HG03469 (cell line): ENCODE measurements at regions not wholly inside any gene's neighbourhood (a gene's known extent, or its start where the extent isn't known, plus 50 kb on each side); places are given as distances from the start of the nearest gene placed in this dataset.

Source experiments
- ATAC-seq: cut with Tn5 transposase; IDR thresholded peaks from one replicate; pipeline ENCODE4 v1.9.1; 2021; ENCODE audit warnings: mild to moderate bottlenecking, moderate library complexity, moderate number of reproducible peaks; ENCODE audit not compliant: unreplicated experiment

DNA sequence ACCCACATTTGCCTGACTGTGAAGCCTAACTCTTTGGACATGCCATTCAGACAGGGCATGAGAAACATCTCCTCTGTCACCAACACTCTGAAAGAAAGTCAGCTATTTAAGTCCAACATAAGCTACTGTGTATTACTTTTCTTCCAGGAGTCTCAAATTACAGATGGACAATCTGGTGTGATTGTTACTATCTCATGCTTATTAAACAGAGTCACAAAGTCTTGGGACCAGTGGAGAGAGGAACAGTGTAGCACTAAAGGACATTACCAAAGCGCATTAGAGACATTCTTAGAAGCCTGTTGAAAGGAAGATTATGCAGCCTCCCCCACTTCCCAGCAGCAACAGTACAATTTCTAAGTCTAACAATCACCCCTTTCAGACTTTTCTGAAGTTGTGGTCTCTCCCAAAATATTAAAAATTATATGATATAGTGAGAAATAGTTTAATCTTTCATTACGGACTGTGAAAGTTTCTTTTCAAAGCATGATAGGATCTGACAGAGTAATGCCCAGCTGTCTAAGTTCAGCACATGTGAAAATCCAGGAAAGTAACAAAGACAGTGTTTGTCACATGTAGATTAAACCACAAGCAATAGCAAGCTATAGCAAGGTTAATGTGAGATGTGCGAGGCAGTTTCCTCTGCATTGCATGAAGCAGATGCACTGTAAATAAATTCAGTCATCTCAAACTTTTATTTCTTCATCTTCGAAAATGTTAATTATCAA lies 280.9 kb upstream of the FZD8 start:
- no peak for ATAC-seq

DNA sequence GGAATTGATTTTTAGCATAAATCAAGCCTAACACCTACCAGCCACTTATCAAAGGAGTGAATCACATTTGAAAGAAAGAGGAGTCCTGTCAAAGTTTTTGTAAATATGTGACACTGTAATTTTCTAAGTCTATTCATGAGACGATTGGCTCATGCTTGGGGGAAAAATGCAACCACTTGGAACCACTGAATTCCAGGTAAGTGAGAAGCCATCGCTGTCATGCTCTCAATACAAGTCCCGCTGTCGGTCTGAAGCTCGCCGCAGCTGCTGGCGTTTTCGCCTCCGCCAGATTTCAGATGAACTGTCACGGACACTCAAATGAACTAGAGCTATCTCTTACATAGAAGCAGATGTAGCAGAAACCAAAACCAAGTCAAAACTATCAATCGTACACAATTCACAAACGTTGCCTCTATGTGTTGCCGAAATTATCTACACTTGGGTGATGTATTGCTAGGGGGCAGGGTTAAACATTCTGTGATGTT lies 279.8 kb upstream of the FZD8 start:
- ATAC-seq = no peak

DNA sequence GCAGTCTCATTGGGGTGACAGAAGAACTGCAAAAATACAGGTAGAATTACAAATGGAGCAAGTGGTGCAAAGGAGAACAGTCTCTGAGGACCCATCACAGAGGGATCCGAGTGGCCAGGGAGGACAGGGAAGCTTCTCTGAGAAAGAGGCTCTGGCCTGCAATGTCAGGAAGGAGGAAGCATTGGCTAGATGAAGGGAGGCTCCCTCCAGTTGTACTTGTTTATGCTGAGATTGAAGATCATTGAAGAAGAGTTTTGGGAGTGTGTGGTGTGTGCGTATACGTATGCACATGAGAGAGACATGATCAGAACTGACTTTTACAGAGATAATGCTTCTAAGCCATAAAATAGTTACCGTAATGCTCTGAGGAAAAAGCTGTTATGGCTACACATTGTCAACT lies 274.7 kb upstream of the FZD8 start:
- no peak for ATAC-seq

DNA sequence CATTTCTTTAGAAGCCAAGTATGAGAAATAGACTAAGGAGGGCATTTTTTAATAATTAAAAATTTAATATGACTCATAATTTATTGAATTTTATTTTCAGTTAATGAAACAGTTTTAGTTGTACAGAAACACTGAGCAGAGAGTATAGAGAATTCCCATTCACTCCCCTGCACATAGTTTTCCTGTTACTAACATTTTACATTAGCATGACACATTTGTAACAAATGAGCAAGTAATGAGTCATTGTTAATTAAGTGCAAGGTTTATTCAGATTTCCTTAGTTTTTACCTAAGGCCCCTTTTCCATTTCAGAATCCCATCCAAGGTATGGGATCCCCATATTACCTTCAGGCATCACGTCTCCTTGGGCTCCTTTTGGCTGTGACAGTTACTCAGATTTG lies 271.5 kb upstream of the FZD8 start:
- ATAC-seq = no peak

DNA sequence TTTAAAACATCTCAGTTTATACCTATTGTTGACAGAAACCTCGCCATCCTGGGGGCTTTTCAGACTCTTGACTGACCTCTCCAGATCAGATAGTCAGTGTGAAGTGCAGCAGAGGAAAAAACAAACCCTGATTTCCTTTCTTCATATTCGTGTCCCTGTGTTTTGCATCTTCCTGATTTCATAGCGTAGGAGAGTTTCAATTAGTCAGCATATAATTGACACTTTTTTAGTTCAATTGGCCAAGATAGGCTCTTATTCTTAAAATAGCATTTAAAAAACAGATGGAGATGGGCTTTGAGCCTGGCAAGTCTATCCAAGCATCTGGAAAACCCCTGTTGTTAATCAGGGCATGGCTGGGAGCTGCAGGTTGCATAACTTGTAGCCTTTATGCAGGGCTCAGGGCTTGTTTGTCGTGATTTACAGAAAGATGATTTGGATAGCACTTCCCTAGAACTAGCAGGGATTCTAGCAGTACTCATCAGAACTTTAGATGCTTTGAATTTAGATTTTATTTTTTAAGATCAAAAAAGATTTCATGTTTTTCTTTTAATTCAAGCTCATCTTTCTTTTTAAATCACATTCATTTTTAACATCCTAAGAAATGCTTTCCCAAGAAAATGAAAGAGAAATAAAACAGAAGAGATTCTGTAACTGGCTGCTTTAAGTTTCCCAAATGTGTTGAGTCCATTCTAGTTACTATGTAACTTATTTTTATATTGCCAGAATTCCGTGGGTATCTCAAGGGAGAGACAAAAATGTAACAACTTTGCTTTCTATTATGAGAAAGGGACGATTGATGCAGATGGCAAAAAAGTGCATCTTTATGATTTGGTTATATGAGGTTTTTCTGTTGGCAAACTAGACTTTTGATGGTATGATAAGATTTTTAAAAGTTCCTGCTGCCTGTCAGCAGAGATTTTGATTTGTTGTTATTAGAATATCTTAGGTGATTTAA lies 270.8 kb upstream of the FZD8 start:
- ATAC-seq = no peak

DNA sequence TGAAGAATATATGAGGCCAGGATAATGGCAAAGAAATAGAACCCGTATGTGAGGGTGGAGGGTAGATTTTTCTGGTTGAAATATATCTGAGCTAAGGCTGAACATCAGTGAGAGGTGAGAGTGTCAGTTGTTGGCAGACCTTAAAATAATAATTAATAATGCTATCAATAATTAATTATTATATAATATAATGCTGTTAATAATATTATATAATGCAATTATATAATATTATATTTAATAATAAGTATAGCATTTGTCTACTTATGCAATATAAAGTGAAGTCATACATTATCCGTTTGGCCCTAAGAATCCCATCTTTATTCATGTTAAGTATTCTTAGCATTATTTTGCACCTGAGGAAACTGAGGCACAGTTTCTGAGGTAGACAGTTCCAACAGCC lies 269.9 kb upstream of the FZD8 start:
- no peak for ATAC-seq

DNA sequence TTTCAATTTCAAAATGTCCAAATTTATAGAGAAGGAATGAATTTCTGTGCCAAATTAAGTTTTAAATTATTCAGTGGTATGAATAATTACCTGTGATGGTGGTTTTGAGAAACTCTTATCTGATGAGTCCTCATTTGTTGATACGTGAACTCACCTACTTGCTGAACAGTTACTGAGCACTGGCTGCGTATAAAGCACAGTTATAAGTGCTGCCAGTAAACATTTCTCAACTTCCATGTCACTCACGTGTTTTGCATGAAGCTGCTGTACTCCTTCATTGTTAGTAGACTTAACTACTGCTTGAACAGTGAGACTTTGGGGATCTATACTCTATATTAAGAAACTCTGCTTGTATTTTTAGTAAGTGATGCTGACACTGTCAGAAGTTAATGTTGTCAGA lies 269.1 kb upstream of the FZD8 start:
- ATAC-seq = no peak

DNA sequence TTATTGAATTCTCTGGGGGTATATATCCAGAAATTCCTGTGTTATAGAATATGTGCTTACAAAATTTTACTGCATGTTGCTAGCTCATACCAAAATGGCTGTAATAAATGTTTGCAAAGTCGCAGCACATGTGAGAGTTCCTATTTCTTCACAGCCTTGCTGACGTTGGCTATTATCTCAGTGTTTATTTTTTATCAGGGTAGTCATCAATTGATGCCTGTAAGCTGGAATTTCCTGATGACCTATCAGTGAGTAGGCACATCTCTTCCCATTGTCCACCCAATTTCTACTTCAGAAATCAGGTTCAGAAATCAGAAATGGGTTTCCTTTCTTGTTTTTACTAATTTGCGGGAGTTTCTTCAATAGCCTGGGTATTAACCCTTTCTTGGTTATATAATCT lies 268.1 kb upstream of the FZD8 start:
- no peak for ATAC-seq

DNA sequence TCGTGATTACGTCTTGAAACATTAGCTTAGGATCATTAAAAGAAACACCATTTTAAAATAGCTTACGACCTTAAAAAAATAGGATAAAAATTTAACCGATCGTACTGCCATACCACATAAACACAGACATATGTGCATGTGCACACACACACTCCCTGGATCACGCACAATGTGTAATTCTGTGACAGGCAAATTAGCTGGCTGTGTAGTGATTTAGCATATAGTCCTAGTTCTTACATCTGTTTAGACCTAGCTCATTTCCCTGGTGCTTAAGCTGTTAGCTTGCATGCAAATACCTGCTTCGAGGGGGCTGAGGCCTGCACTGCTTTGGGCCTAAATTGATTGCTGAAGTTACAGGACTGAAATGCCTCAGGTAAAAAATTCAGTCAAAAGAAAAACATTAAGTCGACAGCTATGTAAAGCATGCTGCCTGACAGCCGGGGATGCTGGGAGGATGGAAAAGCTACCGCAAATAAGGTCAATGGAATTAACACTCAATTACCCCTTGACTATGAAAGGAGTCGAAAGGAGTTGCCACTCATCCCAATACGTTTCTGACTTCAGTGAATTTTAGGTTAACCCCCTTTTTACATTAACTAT lies 267.1 kb upstream of the FZD8 start:
- no peak for ATAC-seq

DNA sequence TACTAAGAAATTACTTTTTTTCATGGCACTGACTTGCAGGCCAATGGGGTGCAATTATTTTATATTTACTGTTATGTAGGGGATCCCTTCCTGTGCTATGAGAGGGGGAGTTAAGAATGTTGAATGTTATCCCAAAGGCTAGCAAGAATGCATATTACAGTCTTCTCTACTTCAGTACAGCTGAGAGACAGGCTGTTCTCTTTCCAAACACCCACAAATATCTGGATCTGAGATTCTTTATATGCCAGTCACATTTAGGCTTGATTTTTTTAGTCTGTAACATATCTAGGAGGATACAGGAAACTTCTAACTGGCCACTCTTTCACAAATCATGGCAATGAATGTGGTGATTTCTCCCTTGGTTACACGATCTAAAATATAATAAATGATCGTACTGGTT lies 266.4 kb upstream of the FZD8 start:
- ATAC-seq = no peak

DNA sequence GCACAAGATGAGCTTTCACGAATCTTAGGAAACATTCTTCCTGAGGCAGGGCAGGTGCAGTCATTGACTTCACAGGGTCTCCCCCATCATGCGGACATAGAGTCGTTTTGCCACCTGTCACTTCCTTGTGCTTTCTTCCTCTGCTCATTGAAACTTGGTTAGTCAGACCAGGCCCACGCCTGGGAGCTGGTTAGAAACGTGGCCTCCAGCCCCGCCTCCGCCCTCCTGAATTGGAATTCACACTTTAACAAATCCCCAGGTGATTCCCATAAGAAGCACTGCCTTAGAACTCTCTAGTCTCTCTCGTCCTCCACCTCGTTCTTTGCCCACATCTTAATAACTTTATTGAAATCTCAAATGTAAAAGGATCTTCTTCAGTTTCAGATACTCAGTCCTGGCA lies 265.5 kb upstream of the FZD8 start:
- no peak for ATAC-seq

DNA sequence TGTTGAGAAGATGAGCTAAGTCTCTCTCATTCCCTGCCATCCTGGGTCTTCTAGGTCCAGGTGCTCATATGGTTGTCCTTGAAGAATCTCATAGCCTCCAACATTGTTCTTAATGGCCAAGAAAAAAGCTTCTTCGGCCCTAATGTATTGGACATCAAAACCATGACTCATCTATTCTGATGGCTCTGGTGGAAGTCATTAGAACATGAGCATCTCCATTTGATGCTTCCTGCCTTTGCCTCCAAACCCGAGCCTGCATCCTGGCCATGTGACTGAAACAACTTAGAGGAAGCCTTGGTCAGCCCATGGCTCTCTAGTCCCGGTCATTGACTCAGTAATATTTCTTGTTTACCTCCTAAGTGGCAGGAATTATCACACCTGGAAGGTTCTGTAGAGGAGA lies 264.1 kb upstream of the FZD8 start:
- ATAC-seq = no peak

DNA sequence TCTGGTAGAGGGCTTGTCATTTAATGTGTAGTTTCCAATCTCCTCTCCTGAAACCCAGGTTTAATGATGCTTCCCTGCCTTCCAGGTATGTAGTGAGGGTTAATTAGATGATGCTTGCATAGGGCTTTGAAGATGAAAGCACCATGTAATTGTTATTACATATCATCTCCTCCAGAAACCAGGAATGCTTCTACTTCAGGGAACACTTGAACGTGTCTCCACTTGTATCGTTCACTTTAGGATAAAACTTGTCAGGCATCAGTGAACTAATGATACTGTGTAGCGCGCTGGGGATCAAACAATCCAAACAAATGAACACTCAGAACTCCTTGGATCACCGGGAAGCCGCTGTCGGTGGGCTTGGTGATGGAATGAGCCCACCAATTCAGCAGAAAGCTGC lies 260.9 kb upstream of the FZD8 start:
- no peak for ATAC-seq

DNA sequence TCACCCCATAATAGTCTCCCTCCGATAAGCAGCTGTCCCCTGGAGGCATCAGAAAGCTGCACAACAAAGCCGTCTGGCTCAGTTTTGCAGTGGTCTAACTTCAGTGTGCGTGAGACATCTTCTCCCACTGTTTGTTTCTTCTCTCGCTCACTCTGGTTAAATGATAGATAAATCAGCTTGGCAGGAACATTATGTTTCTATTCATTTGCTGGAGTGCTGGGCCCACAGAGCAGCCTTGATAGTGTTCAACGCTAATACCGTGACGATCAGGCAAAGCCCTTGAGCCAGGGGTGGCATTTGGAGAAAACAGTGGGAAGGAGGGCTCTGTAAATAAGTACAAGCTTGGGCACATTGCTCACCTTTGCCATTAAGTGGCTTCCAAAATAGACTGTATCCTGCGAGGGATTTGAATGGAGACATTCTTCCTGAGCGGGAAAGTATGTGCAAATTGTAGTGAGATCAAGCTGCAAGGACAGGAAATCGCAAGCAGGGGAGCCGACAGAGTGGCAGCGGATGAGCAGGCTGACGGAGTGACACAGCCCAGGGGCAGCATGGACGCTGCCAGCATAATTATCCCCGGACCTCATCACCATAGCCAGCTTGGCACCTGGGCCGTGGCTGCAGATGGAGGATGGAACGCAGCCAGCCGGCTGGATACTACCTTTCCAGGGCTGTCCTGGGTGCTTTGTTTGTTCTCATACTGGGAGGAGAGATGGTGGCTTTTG lies 256.8 kb upstream of the FZD8 start:
- no peak for ATAC-seq

DNA sequence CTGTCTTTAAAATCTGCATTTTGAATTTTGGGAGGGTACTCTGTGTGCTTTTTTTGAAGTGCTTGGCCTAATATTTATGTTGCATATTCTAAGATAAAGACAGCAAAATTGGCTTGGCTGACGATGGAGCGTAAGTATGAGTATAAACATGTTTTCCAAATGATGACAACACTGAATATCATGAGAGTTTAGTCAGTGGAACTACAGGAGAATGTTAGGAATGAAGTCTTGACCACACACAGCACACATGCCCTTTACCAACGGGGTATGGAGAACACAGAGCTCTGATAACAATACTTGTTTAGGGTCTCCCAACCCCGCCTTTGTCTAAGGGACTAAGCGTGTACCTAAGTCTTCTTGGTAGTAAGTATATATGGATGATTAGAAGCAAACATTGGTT lies 253.9 kb upstream of the FZD8 start:
- no peak for ATAC-seq

DNA sequence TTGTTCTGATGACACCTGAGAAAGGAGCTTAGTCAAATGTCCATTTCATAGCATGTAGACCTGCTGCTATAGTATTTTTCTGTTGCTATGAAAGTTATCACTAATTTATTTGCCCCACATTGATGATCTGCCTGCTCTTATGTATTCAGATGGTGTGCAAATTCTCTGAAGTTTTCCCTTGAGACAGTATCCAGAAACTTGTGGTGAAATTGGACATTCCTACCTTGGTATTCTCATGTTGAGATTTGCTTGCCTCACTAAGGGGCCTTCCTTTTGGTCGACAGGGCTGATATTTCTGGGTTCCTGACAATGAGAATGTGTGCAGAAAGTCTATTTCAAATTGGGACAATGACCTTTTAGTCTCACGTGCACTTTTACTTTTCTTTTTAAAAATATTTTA lies 253.2 kb upstream of the FZD8 start:
- no peak for ATAC-seq

DNA sequence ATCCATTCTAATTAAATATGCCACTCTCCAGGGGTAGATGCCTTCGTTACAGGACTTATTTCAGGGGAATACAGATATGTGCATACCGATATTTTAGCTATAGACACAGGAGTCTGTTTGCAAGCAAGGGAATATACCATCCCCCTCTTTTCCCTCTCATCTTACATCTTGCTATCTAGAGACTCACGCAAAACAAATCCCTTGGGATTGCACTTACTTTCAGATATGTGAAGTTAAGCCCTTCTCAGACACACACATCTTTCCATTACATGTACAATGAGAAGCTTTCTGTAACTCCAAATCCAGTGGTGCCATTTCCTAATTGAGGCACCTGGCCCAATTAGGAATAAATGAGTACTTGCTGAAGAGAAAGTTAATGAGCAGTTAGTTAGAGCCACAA lies 250.4 kb upstream of the FZD8 start:
- ATAC-seq = no peak

DNA sequence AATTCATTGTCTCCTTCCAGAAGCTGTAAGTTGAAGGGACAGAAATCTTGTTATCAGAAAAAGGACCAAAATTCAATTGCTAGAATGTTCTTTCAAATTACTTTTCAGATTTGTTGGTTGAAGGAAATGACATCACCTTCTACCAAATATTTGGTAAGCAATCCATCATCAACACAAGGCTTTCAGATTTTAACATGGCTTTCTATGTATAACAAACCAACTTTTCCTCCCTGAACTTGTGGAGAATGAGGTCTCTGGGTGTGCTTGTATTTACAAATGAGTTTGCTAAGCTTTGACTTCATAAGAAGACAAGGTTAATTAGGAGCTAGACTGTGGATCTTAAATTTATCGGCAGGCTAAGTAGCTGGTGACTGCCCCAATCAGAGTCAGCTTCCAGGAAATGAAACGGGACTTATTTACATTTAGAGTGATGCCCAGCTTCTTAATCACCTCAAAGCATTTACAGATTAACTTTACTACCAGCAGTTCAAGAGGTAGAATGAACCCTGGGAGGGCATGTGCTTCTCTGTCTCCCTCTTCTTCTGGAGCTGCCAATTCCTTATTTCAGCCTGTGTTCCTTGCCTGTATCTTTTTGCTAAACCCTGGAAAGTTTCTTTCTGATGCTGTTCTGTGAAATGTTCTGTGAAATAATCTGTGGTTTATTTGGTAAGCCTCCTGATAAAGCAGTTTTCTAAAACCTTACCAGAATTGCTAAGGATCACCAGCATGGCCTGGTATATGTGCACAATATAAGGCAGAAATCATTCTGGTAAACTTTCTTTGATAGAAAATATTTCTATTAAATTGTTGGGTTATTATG lies 248.8 kb upstream of the FZD8 start:
- no peak for ATAC-seq

DNA sequence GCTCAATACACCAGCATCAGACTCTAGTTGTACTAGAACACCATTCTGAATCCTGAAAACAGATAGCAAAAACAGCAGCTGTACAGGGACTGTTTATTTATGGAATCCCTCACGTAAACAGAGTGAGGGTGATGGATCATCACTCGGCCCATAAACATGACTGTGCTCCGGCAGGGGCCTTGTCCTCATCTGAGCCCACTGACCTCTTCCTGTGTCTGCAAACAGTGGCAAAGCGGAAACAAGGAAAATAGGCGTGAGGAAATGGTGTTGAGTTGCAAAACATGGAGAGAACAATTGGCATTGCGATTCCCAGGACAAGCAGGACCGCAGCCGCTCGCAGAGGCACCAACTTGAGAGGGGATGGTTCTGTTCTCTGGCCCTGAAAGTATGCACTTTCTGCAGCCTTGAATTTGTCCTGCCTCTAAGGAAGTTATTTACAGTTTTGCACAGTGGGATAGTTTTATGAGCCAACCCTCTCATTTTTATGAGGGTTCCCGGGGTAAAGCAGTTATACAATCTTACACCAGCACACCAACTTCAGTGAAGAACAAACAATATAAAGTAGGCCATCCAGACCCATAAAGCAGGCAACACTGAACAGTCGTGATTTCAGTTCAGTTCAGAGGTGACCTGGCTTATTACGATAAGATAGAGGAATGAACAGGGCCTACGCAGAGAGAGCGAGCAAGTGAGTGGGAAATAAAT lies 248.0 kb upstream of the FZD8 start:
- ATAC-seq = no peak

DNA sequence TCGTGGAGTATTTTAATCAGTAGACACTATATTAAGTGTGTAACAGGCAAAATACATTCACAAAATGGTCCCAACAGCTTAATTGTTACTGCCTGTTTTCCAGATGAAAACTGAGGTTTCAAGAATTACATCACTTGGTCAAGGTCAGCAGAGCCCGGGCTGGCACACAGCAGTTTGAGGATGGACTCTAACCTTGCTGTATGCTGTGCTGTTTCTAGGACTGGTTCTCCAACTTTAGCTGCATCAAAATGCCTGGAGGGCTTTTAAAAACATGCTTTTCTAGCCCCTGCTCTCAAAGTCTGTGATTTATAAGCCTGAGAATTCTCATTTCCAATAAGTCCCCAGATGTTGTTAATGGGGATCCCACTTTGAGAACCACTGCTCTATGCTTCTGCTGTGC lies 247.1 kb upstream of the FZD8 start:
- ATAC-seq = no peak
